ENCODE measurements at regions not wholly inside any gene's neighbourhood (a gene's known extent, or its start where the extent isn't known, plus 50 kb on each side); places are given as distances from the start of the nearest gene placed in this dataset.

- H3K4me3 ChIP-seq (ENCODE audit: low read depth, low read length) = no peak overlapping the region
- DNase-seq (ENCODE audit: low read depth) = peak; percentile 92
- in situ Hi-C loops (cut with HindIII; ENCODE audit: low sequenced_read_pairs) = no loop called here
- no peak for TF ChIP-seq CTCF (IDR thresholded peaks at IDR 0.05; ENCODE audit: low read depth, low read length, missing control alignments)
Measured at GRCh38 chr7:48760528-48761265, 163.7 kb upstream of the CDC14C start.

GRCh38 chr7:48780862-48781261, 143.5 kb upstream of the CDC14C start:
- no peak for TF ChIP-seq CTCF (IDR thresholded peaks at IDR 0.05; ENCODE audit: low read depth, low read length, missing control alignments)
- no peak overlapping the region for H3K4me3 ChIP-seq (ENCODE audit: low read depth, low read length)
- in situ Hi-C loops (cut with HindIII; ENCODE audit: low sequenced_read_pairs) = no loop called here
- DNase-seq (ENCODE audit: low read depth) = no peak

GRCh38 chr7:48781752-48782151, 142.6 kb upstream of the CDC14C start:
- DNase-seq (ENCODE audit: low read depth) = peak; percentile 79
- no peak for TF ChIP-seq CTCF (IDR thresholded peaks at IDR 0.05; ENCODE audit: low read depth, low read length, missing control alignments)
- in situ Hi-C loops (cut with HindIII; ENCODE audit: low sequenced_read_pairs) = no loop called here
- H3K4me3 ChIP-seq (ENCODE audit: low read depth, low read length) = no peak overlapping the region

GRCh38 chr7:48782511-48782910, 141.8 kb upstream of the CDC14C start:
- DNase-seq (ENCODE audit: low read depth) = no peak
- H3K4me3 ChIP-seq (ENCODE audit: low read depth, low read length) = no peak overlapping the region
- TF ChIP-seq CTCF (IDR thresholded peaks at IDR 0.05; ENCODE audit: low read depth, low read length, missing control alignments) = no peak

GRCh38 chr7:48786951-48787350, 137.4 kb upstream of the CDC14C start:
- peak; percentile 45 for DNase-seq (ENCODE audit: low read depth)
- in situ Hi-C loops (cut with HindIII; ENCODE audit: low sequenced_read_pairs) = no loop called here
- no peak overlapping the region for H3K4me3 ChIP-seq (ENCODE audit: low read depth, low read length)
- no peak for TF ChIP-seq CTCF (IDR thresholded peaks at IDR 0.05; ENCODE audit: low read depth, low read length, missing control alignments)

More at GRCh38 chr7:48782511-48782910, 141.8 kb upstream of the CDC14C start:
- in situ Hi-C loops (cut with HindIII; ENCODE audit: low sequenced_read_pairs) = no loop called here

GRCh38 chr7:48803250-48803649, 121.1 kb upstream of the CDC14C start:
- no peak overlapping the region for H3K4me3 ChIP-seq (ENCODE audit: low read depth, low read length)
- in situ Hi-C loops (cut with HindIII; ENCODE audit: low sequenced_read_pairs) = no loop called here
- no peak for DNase-seq (ENCODE audit: low read depth)
- no peak for TF ChIP-seq CTCF (IDR thresholded peaks at IDR 0.05; ENCODE audit: low read depth, low read length, missing control alignments)

Measured in astrocyte of the cerebellum (primary cell).